ENCODE measurements at regions not wholly inside any gene's neighbourhood (a gene's known extent, or its start where the extent isn't known, plus 50 kb on each side); places are given as distances from the start of the nearest gene placed in this dataset.

DNA sequence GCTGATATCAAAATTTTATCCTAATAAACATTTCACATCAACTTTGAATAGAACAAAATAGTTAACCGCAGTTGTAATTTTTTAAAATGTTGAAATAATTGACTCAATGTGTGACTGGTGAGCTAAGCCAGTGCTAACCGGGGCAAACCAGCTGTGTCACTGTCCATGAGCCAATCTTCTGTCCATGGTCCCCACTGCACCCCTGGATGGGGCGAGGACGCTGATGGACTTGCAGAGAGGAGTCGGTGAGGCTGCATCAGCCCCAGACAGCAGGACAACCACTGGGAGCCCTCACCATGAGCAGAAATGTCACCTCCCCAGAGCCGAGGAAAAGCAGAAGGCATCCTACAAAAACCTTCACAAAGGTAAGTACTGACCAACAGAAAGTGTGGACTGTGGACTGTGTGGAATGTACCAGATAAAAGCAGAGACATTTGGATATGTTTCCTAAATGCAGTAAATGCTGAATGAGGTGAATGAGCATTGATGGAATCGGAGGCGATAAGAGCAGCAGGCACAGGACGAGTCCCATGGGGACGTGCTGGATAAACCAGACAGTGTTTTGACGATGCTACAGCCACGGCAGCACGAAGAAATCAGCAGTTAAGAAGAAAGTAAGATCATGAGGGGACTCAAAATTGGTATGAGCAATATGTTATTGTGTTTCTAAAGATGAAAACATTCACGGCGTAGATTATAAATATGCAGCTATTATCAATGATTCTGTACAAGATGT lies 115.0 kb upstream of the BACE2 start:
- TF ChIP-seq, protein P1, sequence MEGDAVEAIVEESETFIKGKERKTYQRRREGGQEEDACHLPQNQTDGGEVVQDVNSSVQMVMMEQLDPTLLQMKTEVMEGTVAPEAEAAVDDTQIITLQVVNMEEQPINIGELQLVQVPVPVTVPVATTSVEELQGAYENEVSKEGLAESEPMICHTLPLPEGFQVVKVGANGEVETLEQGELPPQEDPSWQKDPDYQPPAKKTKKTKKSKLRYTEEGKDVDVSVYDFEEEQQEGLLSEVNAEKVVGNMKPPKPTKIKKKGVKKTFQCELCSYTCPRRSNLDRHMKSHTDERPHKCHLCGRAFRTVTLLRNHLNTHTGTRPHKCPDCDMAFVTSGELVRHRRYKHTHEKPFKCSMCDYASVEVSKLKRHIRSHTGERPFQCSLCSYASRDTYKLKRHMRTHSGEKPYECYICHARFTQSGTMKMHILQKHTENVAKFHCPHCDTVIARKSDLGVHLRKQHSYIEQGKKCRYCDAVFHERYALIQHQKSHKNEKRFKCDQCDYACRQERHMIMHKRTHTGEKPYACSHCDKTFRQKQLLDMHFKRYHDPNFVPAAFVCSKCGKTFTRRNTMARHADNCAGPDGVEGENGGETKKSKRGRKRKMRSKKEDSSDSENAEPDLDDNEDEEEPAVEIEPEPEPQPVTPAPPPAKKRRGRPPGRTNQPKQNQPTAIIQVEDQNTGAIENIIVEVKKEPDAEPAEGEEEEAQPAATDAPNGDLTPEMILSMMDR (IDR thresholded peaks at IDR 0.05): no peak
- no peak for TF ChIP-seq EZH2 (IDR thresholded peaks at IDR 0.05; ENCODE audit: borderline replicate concordance, insufficient read depth, low read depth, low read length, poor library complexity, severe bottlenecking)
